ENCODE measurements at regions not wholly inside any gene's neighbourhood (a gene's known extent, or its start where the extent isn't known, plus 50 kb on each side); places are given as distances from the start of the nearest gene placed in this dataset.

DNA sequence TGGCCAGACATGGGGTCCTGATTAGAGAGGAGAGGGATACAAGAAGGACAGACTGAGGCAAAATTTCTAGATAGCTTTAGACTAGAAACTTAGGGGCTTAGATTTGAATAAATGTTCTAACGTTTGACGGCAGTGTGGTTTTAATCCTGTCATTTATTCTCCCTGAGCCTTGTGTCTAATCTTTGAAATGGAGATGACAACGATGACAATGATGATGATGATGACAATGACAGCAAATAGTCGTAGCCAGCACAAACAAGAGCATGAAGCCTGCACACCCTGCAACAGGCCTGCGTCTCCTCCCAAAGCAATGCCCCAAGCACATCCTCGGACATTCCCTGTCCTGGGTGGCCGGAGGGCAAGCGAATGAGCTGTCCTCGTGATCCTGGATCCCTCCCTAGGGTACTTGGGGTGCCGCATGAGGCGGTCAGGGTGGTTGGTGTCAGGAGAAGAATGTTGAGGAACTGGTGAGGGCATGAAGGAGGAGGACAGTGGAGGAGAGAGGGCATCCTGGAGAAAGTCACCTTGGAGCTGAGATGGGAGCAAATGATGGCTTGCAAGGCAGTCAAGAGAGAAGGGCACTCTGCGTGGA lies 502.1 kb upstream of the B3GAT1 start:
- WGBS, 3 donors, result 86 to 91% (median 91%) methylated on average over 12 of the region's 12 CpGs
- intact Hi-C loops (cut with DNase I), result no loop called here
- H3K9me3 ChIP-seq, result no peaks in the 10 kb centered on the region
- H3K27ac ChIP-seq, result no peak overlapping the region
- TF ChIP-seq POLR2A (IDR thresholded peaks at IDR 0.05), result no peak
- TF ChIP-seq, protein P1, sequence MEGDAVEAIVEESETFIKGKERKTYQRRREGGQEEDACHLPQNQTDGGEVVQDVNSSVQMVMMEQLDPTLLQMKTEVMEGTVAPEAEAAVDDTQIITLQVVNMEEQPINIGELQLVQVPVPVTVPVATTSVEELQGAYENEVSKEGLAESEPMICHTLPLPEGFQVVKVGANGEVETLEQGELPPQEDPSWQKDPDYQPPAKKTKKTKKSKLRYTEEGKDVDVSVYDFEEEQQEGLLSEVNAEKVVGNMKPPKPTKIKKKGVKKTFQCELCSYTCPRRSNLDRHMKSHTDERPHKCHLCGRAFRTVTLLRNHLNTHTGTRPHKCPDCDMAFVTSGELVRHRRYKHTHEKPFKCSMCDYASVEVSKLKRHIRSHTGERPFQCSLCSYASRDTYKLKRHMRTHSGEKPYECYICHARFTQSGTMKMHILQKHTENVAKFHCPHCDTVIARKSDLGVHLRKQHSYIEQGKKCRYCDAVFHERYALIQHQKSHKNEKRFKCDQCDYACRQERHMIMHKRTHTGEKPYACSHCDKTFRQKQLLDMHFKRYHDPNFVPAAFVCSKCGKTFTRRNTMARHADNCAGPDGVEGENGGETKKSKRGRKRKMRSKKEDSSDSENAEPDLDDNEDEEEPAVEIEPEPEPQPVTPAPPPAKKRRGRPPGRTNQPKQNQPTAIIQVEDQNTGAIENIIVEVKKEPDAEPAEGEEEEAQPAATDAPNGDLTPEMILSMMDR (IDR thresholded peaks at IDR 0.05), result no peak
- no peak for TF ChIP-seq EP300 (IDR thresholded peaks at IDR 0.05)
- no peaks in the 10 kb centered on the region for H3K27me3 ChIP-seq
- H3K4me3 ChIP-seq, result no peak overlapping the region
- DNase-seq, result no peak
- H3K4me1 ChIP-seq (ENCODE audit: insufficient read depth), result no peaks in the 10 kb centered on the region
- no peaks in the 10 kb centered on the region for H3K36me3 ChIP-seq

DNA sequence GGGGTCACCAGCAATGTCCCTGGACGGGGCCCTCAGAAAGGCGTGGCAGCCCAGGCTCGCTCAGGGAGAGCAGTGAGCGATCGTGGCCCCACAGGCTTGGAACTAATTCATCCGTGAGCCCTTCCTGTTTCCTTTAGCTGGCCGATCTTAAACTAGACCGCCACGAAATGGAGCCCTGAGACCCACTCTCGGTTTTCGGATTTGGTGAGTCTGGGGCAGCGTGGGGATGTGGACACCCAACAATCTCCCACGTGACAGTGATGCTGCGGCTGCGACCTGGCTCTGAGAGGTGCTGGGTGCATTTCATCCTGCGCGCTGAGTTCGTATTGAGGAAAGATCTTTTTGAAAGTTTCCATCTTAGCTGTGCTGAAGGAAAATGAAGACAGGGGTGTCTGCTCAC lies 501.3 kb upstream of the B3GAT1 start:
- Histone ChIP-seq H3K27me3 (no peaks in the 10 kb centered on the region), H3K4me1 (ENCODE audit: insufficient read depth) (no peaks in the 10 kb centered on the region), H3K9me3 (no peaks in the 10 kb centered on the region), H3K27ac (no peak overlapping the region), H3K4me3 (no peak overlapping the region), H3K36me3 (no peaks in the 10 kb centered on the region)
- intact Hi-C loops (cut with DNase I), result no loop called here
- 79 to 83% (median 81%) methylated on average over 18 of the region's 18 CpGs for WGBS, 3 donors
- no peak for TF ChIP-seq POLR2A (IDR thresholded peaks at IDR 0.05)
- TF ChIP-seq, protein P1 (IDR thresholded peaks at IDR 0.05), result no peak
- DNase-seq, result no peak

DNA sequence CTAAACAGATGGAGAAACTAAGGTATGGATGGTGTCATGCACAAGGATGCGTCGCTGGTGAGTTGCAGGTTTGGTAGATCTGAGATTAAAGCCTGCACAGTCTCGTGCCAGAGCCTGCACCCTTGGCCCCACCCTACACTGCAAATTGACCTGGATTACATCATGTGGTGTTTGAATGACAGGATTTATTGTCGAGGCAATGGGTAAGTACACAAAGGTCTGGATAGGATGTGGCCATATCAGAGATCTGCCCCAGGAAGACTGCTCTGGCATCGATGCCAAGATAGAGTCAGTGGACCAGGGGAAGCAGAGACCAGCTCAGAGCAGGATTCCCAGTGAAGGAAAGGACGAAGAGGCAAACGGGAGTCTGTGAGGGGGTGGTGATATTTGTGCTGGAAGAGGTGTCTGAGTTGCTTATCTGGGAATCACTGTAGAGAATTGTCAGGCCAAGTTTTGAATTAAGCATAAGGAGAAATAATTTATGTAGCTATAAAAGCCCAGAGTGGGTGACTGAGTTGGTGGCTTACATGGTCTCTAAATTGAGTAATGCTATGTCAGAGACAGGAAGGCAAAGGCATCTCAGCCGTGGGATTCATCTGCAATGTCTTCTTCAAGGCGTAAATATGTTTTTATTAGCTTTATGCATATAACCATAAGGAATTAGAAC lies 499.6 kb upstream of the B3GAT1 start:
- no peaks in the 10 kb centered on the region for H3K9me3 ChIP-seq
- H3K36me3 ChIP-seq, result no peaks in the 10 kb centered on the region
- H3K27me3 ChIP-seq, result no peaks in the 10 kb centered on the region
- H3K4me1 ChIP-seq (ENCODE audit: insufficient read depth), result no peaks in the 10 kb centered on the region
- DNase-seq, result no peak
- TF ChIP-seq EP300 (IDR thresholded peaks at IDR 0.05) (no peak), POLR2A (IDR thresholded peaks at IDR 0.05) (no peak)
- TF ChIP-seq, protein P1 (IDR thresholded peaks at IDR 0.05), result no peak
- H3K4me3 ChIP-seq, result no peak overlapping the region
- intact Hi-C loops (cut with DNase I), result no loop called here
- 60 to 68% (median 67%) methylated on average over 9 of the region's 9 CpGs for WGBS, 3 donors
- H3K27ac ChIP-seq, result no peak overlapping the region

DNA sequence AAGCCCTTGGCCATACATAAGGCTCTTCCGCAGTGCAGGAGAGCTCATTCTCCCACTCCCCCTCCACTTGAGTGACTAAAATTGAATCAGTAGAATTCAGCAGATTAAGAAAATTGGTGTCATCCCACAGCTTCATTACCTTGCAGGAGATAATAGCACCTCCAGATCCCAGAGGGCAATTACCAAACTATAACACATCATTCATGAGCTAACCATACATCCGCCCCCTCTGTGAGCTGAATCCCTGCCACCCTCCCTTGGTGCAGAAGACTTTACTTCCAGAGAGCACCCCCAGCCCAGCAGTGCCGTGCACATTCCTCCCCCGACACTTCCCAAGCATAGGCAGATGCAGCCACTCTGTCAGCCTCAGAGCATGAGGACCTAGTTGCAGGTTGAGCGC lies 496.5 kb upstream of the B3GAT1 start:
- H3K4me1 ChIP-seq (ENCODE audit: insufficient read depth), result no peaks in the 10 kb centered on the region
- H3K9me3 ChIP-seq, result no peaks in the 10 kb centered on the region
- no peak for DNase-seq
- H3K4me3 ChIP-seq, result no peak overlapping the region
- H3K27ac ChIP-seq, result no peak overlapping the region
- WGBS, 3 donors, result 66 to 76% (median 68%) methylated on average over 5 of the region's 5 CpGs
- H3K36me3 ChIP-seq, result no peaks in the 10 kb centered on the region
- intact Hi-C loops (cut with DNase I), result no loop called here
- TF ChIP-seq EP300 (IDR thresholded peaks at IDR 0.05) (no peak), POLR2A (IDR thresholded peaks at IDR 0.05) (no peak)
- TF ChIP-seq, protein P1 (IDR thresholded peaks at IDR 0.05), result no peak
- H3K27me3 ChIP-seq, result no peaks in the 10 kb centered on the region
